ENCODE measurements at regions not wholly inside any gene's neighbourhood (a gene's known extent, or its start where the extent isn't known, plus 50 kb on each side); places are given as distances from the start of the nearest gene placed in this dataset.

DNA sequence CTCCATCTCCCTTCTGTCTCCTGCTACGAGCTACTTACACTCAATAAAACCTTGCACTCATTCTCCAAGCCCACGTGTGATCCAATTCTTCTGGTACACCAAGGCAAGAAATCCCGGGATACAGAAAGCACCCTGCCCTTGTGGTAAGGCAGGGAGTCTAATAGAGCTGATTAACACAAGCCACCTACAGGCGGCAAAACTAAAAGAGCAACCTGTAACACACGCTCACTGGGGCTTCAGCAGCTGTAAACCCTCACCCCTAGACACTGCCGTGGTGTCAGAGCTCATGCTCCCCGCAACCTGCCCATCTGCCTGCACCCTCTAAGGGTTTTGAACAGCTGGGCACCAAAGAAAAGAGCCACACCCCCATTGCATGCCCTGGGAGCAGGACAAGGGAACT lies 755.4 kb upstream of the HTR2C start:
- H3K4ac ChIP-seq (replicated peaks; ENCODE audit: insufficient read length, low read depth, low read length), result no peak overlapping the region
- POLR2A ChIA-PET (ENCODE audit: partially characterized antibody), result no interaction called here
- TF ChIP-seq KDM5A (IDR thresholded peaks at IDR 0.05; ENCODE audit: low read length) (no peak), ATF2 (IDR thresholded peaks at IDR 0.05; ENCODE audit: low read length) (no peak), HDAC6 (IDR thresholded peaks at IDR 0.05; ENCODE audit: low read depth, low read length) (no peak), SUZ12 (IDR thresholded peaks at IDR 0.05; ENCODE audit: low read length) (no peak), BACH1 (IDR thresholded peaks at IDR 0.05; ENCODE audit: low read length) (no peak), RFX5 (IDR thresholded peaks at IDR 0.05; ENCODE audit: borderline replicate concordance, low read depth, low read length) (no peak), BRCA1 (IDR thresholded peaks at IDR 0.05; ENCODE audit: low read depth, low read length) (no peak), RAD21 (IDR thresholded peaks at IDR 0.05 in 1 of 2, conservative IDR thresholded peaks at IDR 0.05 in 1 of 2; ENCODE audit: low read depth in 2 of 2, low read length in 2 of 2) (no peak), TBP (IDR thresholded peaks at IDR 0.05; ENCODE audit: low read depth, low read length) (no peak), KDM1A (IDR thresholded peaks at IDR 0.05; ENCODE audit: borderline replicate concordance, low read length) (no peak), TAF1 (IDR thresholded peaks at IDR 0.05; ENCODE audit: low read depth, low read length) (no peak), TEAD4 (IDR thresholded peaks at IDR 0.05; ENCODE audit: low read depth, low read length) (no peak), TAF7 (optimal IDR thresholded peaks at IDR 0.05; ENCODE audit: borderline replicate concordance, low read depth, low read length) (no peak), SP2 (IDR thresholded peaks at IDR 0.05; ENCODE audit: low read length) (no peak)

More for the DNA sequence above, 755.4 kb upstream of the HTR2C start:
- H3K79me1 ChIP-seq (ENCODE audit: low read depth, low read length), result no peaks in the 10 kb centered on the region
- no peak overlapping the region for H3K9ac ChIP-seq (replicated peaks in 1 of 4; ENCODE audit: extremely low read depth in 1 of 4, low read depth in 3 of 4, low read length in 3 of 4)
- H3K4me1 ChIP-seq (replicated peaks in 1 of 4; ENCODE audit: control insufficient read depth in 3 of 4, insufficient read depth in 4 of 4, low read length in 3 of 4), result no peaks in the 10 kb centered on the region
- H2AFZ ChIP-seq (ENCODE audit: low read length), result no peak overlapping the region
- FAIRE-seq (no peak), DNase-seq (ENCODE audit: low read depth in 1 of 2, low spot score in 2 of 2) (no peak)
- 83% methylated on average over 7 of the region's 7 CpGs; no CpG with 5 or more reads in 1 of the 2 experiments for WGBS, 2 experiments (ENCODE audit: extremely low coverage in 1 of 2, insufficient coverage in 1 of 2, insufficient read length in 1 of 2, insufficient replicate concordance in 2 of 2, low coverage in 1 of 2, low lambda C conversion rate in 2 of 2, missing lambda C conversion rate in 1 of 2)
- H3K14ac ChIP-seq (ENCODE audit: insufficient read length), result no peak overlapping the region
- H3K27ac ChIP-seq (ENCODE audit: low read depth, low read length), result no peak overlapping the region
- H3K4me2 ChIP-seq (ENCODE audit: insufficient read depth in 1 of 2, low read depth in 2 of 2, low read length in 2 of 2), result no peak overlapping the region
- no peak overlapping the region for H3K4me3 ChIP-seq (ENCODE audit: extremely low read depth in 1 of 4, insufficient read depth in 2 of 4, low read depth in 3 of 4, low read length in 4 of 4)
- no peaks in the 10 kb centered on the region for H3K79me2 ChIP-seq (ENCODE audit: control insufficient read depth in 1 of 2, insufficient read depth in 2 of 2, low read length in 2 of 2)
- CTCF ChIA-PET (ENCODE audit: partially characterized antibody), result interaction anchor here (0.6 to 1.4 kb wide), 2 partner anchors 24 to 727 kb away, joined by 3 to 7 read pairs; no protein-coding TSS in a partner anchor
- H4K5ac ChIP-seq (ENCODE audit: insufficient read length, low read depth, low read length), result no peak overlapping the region
- H2BK15ac ChIP-seq (ENCODE audit: low read length), result no peak overlapping the region
- no peaks in the 10 kb centered on the region for H3K9me3 ChIP-seq (ENCODE audit: insufficient read depth in 2 of 2, low read depth in 1 of 2, low read length in 1 of 2)
- H2BK120ac ChIP-seq (replicated peaks; ENCODE audit: low read depth, low read length), result no peak overlapping the region
- H2AK5ac ChIP-seq (ENCODE audit: low read depth, low read length), result no peak overlapping the region
- no peak overlapping the region for H2BK12ac ChIP-seq (ENCODE audit: low read depth, low read length)
- H4K8ac ChIP-seq (ENCODE audit: extremely low read depth, insufficient read depth, low read length), result no peak overlapping the region
- H2BK20ac ChIP-seq (ENCODE audit: low read length), result no peak overlapping the region
- no peaks in the 10 kb centered on the region for H3K23me2 ChIP-seq (ENCODE audit: low read depth, low read length)
- no peaks in the 10 kb centered on the region for H4K20me1 ChIP-seq (replicated peaks in 1 of 2; ENCODE audit: control insufficient read depth in 1 of 2, insufficient read depth in 2 of 2, low read length in 2 of 2)
- H3K27me3 ChIP-seq (replicated peaks in 1 of 4; ENCODE audit: control insufficient read depth in 3 of 4, extremely low read depth in 1 of 4, insufficient read depth in 3 of 4, low read length in 3 of 4), result no peaks in the 10 kb centered on the region
- H4K91ac ChIP-seq (replicated peaks; ENCODE audit: insufficient read length, low read length), result no peak overlapping the region
- no peak overlapping the region for H2BK5ac ChIP-seq (ENCODE audit: low read depth, low read length)
- H3K36me3 ChIP-seq (ENCODE audit: control insufficient read depth in 2 of 4, insufficient read depth in 4 of 4, low read length in 3 of 4), result peaks cover 0 to 4% (median 2%) of the 10 kb centered on the region in 4 experiments; a peak in 2 of 8 replicates
- no peak overlapping the region for H3K18ac ChIP-seq (ENCODE audit: extremely low read depth, low read length)
- no peak overlapping the region for H3K23ac ChIP-seq (ENCODE audit: insufficient read length)
- H3K56ac ChIP-seq (replicated peaks; ENCODE audit: insufficient read length, low read depth, low read length), result no peak overlapping the region
